ENCODE measurements at regions not wholly inside any gene's neighbourhood (a gene's known extent, or its start where the extent isn't known, plus 50 kb on each side); places are given as distances from the start of the nearest gene placed in this dataset.

DNA sequence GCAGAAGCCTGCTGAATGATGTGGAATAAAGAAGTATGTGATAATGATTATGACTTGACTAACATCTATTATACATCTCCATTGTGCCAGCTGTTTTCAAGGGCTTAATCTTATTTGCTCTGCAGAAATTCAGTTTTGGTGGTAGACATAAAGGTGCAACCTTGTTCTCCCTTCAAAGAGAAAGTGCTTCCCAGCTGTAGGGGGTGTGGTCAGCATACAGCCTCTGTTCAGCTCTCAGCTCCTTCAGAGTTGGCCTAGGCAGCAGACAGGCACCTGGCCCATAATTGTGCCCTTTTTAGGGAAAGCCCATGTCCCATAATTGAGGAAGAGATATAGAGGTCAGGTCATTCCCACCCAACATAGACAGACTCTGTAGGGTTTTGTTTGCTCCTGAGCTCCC, 104.3 kb upstream of the EOMES start (continued):
- no peak for TF ChIP-seq TAF1 (IDR thresholded peaks at IDR 0.05; ENCODE audit: control insufficient read depth, extremely low read depth, insufficient read depth, low read length, severe bottlenecking)
- no peak for TF ChIP-seq ZNF133 (CRISPR knock-in tag; IDR thresholded peaks at IDR 0.05)
- TF ChIP-seq GTF2F1 (IDR thresholded peaks at IDR 0.05; ENCODE audit: low read depth, low read length), result no peak
- TF ChIP-seq KAT2B (IDR thresholded peaks at IDR 0.05; ENCODE audit: low read depth, low read length), result no peak
- no peak for TF ChIP-seq FOXK1 (CRISPR knock-in tag; IDR thresholded peaks at IDR 0.05; ENCODE audit: borderline replicate concordance)
- no peak for TF ChIP-seq MTA3 (IDR thresholded peaks at IDR 0.05; ENCODE audit: borderline replicate concordance)
- TF ChIP-seq POU5F1 (IDR thresholded peaks at IDR 0.05; ENCODE audit: borderline replicate concordance, low read depth, low read length, partially characterized antibody), result no peak

DNA sequence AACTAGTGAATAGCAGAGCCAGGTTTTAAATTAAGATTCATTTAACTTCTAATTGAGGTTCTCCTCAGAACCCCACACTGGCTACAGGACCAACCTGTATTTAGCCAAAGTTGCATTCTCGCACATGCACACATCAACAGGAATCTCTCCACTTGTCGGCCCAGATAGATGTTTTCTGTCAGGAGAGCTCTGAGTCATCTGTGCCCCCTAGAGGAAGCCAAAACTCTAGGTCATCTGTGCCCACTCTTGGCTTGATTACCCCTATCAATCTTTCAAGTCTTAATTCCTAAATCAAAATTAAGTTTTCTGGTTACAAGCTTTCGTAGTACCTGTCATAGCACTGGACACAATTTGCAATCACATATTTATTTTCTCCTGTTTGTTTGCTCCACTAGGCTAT, 104.9 kb upstream of the EOMES start:
- Histone ChIP-seq H3K4me3 (no peak overlapping the region), H4K20me1 (replicated peaks; ENCODE audit: control insufficient read depth, insufficient read depth, low read length) (no peaks in the 10 kb centered on the region), H3K9me3 (replicated peaks; ENCODE audit: control insufficient read depth, insufficient read depth, low read depth, low read length) (no peaks in the 10 kb centered on the region), H3K4me2 (ENCODE audit: insufficient read depth, low read length) (no peak overlapping the region), H3K27ac (ENCODE audit: extremely low read depth, low read depth, low read length) (no peak overlapping the region), H3K79me2 (ENCODE audit: control insufficient read depth, insufficient read depth, low read length) (no peaks in the 10 kb centered on the region; the same call in 2 of the 3 replicates), H2AFZ (ENCODE audit: low read depth, low read length) (no peak overlapping the region), H3K27me3 (ENCODE audit: control insufficient read depth in 2 of 2, insufficient read depth in 2 of 2, low read length in 2 of 2) (no peaks in the 10 kb centered on the region), H3K9ac (ENCODE audit: insufficient read depth in 1 of 2, low read depth in 2 of 2, low read length in 2 of 2) (no peak overlapping the region), H3K4me1 (replicated peaks in 1 of 2; ENCODE audit: control insufficient read depth in 2 of 2, insufficient read depth in 2 of 2, low read length in 2 of 2) (no peaks in the 10 kb centered on the region), H3K9me1 (ENCODE audit: control insufficient read depth, insufficient read depth, low read length) (no peaks in the 10 kb centered on the region), H3K36me3 (ENCODE audit: control insufficient read depth, insufficient read depth, low read length) (no peaks in the 10 kb centered on the region)
- in situ Hi-C loops (cut with MboI), result no loop called here
- WGBS (ENCODE audit: insufficient coverage, low coverage, missing lambda C conversion rate), result 5% methylated on average over 3 of the region's 3 CpGs
- BruUV-seq (replicated peaks), result no TSS peak
- FAIRE-seq, result no peak
- ChIA-PET POLR2A (no interaction called here), CTCF (ENCODE audit: low intra/inter-chr PET ratio) (no interaction called here)
- TF ChIP-seq CBX2 (IDR thresholded peaks at IDR 0.05; ENCODE audit: insufficient read depth, low read length, poor library complexity, severe bottlenecking) (no peak), CTBP1 (IDR thresholded peaks at IDR 0.05; ENCODE audit: borderline replicate concordance) (no peak), ERF (CRISPR knock-in tag; IDR thresholded peaks at IDR 0.05) (no peak), NCOA1 (IDR thresholded peaks at IDR 0.05; ENCODE audit: low read depth) (no peak), ZNF143 (CRISPR knock-in tag; IDR thresholded peaks at IDR 0.05) (no peak), ZNF232 (CRISPR knock-in tag; IDR thresholded peaks at IDR 0.05) (no peak), EHMT2 (IDR thresholded peaks at IDR 0.05) (no peak), NFE2 (IDR thresholded peaks at IDR 0.05; ENCODE audit: low read depth) (no peak), ZNF77 (CRISPR knock-in tag; IDR thresholded peaks at IDR 0.05) (no peak), ZNF785 (CRISPR knock-in tag; IDR thresholded peaks at IDR 0.05) (no peak), ZNF197 (CRISPR knock-in tag; IDR thresholded peaks at IDR 0.05; ENCODE audit: low read depth) (no peak), SP2 (IDR thresholded peaks at IDR 0.05; ENCODE audit: extremely low read depth, low read depth, low read length, poor library complexity, severe bottlenecking) (no peak), E2F6 (IDR thresholded peaks at IDR 0.05; ENCODE audit: borderline replicate concordance in 1 of 2, extremely low read depth in 1 of 2, insufficient read depth in 1 of 2, insufficient read length in 1 of 2, low read depth in 1 of 2, low read length in 1 of 2, poor library complexity in 1 of 2, severe bottlenecking in 1 of 2) (no peak), PHF21A (IDR thresholded peaks at IDR 0.05; ENCODE audit: borderline replicate concordance, low read depth) (no peak), LEF1 (IDR thresholded peaks at IDR 0.05) (no peak), PHB2 (IDR thresholded peaks at IDR 0.05; ENCODE audit: low read depth) (no peak)
- TF ChIP-seq, protein P1, sequence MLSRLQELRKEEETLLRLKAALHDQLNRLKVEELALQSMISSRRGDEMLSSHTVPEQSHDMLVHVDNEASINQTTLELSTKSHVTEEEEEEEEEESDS (CRISPR knock-in tag; IDR thresholded peaks at IDR 0.05), result no peak
- intact Hi-C loops (cut with micrococcal nuclease), result no loop called here
- DNase-seq (ENCODE audit: extremely low read depth in 1 of 4, low spot score in 3 of 4), result no peak
- ATAC-seq, result no peak

Measured in K562 (cell line).